ENCODE measurements at regions not wholly inside any gene's neighbourhood (a gene's known extent, or its start where the extent isn't known, plus 50 kb on each side); places are given as distances from the start of the nearest gene placed in this dataset.
"Not testable (repeated sequence)": the region's sequence is repeated elsewhere in the genome, so short reads cannot be mapped to it uniquely, and the experiment has no call there.

GRCh38 chr10:16016688-16017087 is 156.4 kb upstream of the MINDY3 start:
- no peaks in the 10 kb centered on the region for H3K36me3 ChIP-seq (ENCODE audit: insufficient read depth, low read length)
- no peak overlapping the region for H3K4me3 ChIP-seq (ENCODE audit: low read length)
- no peak overlapping the region for H3K9ac ChIP-seq (ENCODE audit: low read length)
- H3K4me2 ChIP-seq (ENCODE audit: low read length): no peak overlapping the region
- H3K9me3 ChIP-seq (ENCODE audit: low read length): peaks cover 9% of the 10 kb centered on the region
- H3K27ac ChIP-seq (ENCODE audit: low read length): no peak overlapping the region
- no peaks in the 10 kb centered on the region for H4K20me1 ChIP-seq (ENCODE audit: insufficient read depth)
- no peaks in the 10 kb centered on the region for H3K9me2 ChIP-seq (ENCODE audit: insufficient read depth, low read length)
- TF ChIP-seq POLR2AphosphoS5 (IDR thresholded peaks at IDR 0.05): no peak
- H3F3A ChIP-seq (ENCODE audit: insufficient read depth, low read length, poor library complexity, severe bottlenecking): no peaks in the 10 kb centered on the region
- no peaks in the 10 kb centered on the region for H3K27me3 ChIP-seq (ENCODE audit: insufficient read depth, low read depth, low read length)
- no peaks in the 10 kb centered on the region for H3K79me2 ChIP-seq (replicated peaks; ENCODE audit: insufficient read depth, low read length)
- no peak overlapping the region for H2AFZ ChIP-seq (ENCODE audit: low read depth, low read length)

GRCh38 chr10:16020836-16021235 is 160.5 kb upstream of the MINDY3 start:
- no peaks in the 10 kb centered on the region for H3K27me3 ChIP-seq (ENCODE audit: insufficient read depth, low read depth, low read length)
- no peaks in the 10 kb centered on the region for H3K79me2 ChIP-seq (replicated peaks; ENCODE audit: insufficient read depth, low read length)
- H3F3A ChIP-seq (ENCODE audit: insufficient read depth, low read length, poor library complexity, severe bottlenecking): no peaks in the 10 kb centered on the region
- H4K20me1 ChIP-seq (ENCODE audit: insufficient read depth): no peaks in the 10 kb centered on the region
- peaks cover 9% of the 10 kb centered on the region for H3K9me3 ChIP-seq (ENCODE audit: low read length)
- no peak overlapping the region for H3K4me2 ChIP-seq (ENCODE audit: low read length)
- no peak overlapping the region for H2AFZ ChIP-seq (ENCODE audit: low read depth, low read length)
- H3K9ac ChIP-seq (ENCODE audit: low read length): no peak overlapping the region
- no peak overlapping the region for H3K27ac ChIP-seq (ENCODE audit: low read length)
- no peak overlapping the region for H3K4me3 ChIP-seq (ENCODE audit: low read length)
- TF ChIP-seq POLR2AphosphoS5 (IDR thresholded peaks at IDR 0.05): no peak
- TF ChIP-seq SMC3 (conservative IDR thresholded peaks at IDR 0.05; ENCODE audit: poor library complexity): no peak
- no peak for TF ChIP-seq CTCF (IDR thresholded peaks at IDR 0.05; ENCODE audit: poor library complexity, severe bottlenecking)
- no peak for TF ChIP-seq TAF1 (IDR thresholded peaks at IDR 0.05; ENCODE audit: low read depth)
- no peak for TF ChIP-seq EZH2 (IDR thresholded peaks at IDR 0.05; ENCODE audit: borderline replicate concordance, insufficient read depth, low read length, poor library complexity, severe bottlenecking)
- TF ChIP-seq REST (IDR thresholded peaks at IDR 0.05; ENCODE audit: borderline replicate concordance): no peak
- TF ChIP-seq RAD21 (conservative IDR thresholded peaks at IDR 0.05): no peak
- no peak for TF ChIP-seq MXI1 (conservative IDR thresholded peaks at IDR 0.05; ENCODE audit: poor library complexity, severe bottlenecking)
- no peak for TF ChIP-seq EP300 (conservative IDR thresholded peaks at IDR 0.05; ENCODE audit: poor library complexity, severe bottlenecking)
- H3K9me2 ChIP-seq (ENCODE audit: insufficient read depth, low read length): no peaks in the 10 kb centered on the region
- H3K36me3 ChIP-seq (ENCODE audit: insufficient read depth, low read length): no peaks in the 10 kb centered on the region

- not testable (repeated sequence) for H3K79me2 ChIP-seq (replicated peaks; ENCODE audit: insufficient read depth, low read length); H3K4me3 ChIP-seq (ENCODE audit: low read length); H3F3A ChIP-seq (ENCODE audit: insufficient read depth, low read length, poor library complexity, severe bottlenecking); H3K27ac ChIP-seq (ENCODE audit: low read length); H3K9me3 ChIP-seq (ENCODE audit: low read length); H4K20me1 ChIP-seq (ENCODE audit: insufficient read depth); H3K4me2 ChIP-seq (ENCODE audit: low read length); H2AFZ ChIP-seq (ENCODE audit: low read depth, low read length); H3K9ac ChIP-seq (ENCODE audit: low read length); H3K36me3 ChIP-seq (ENCODE audit: insufficient read depth, low read length); H3K27me3 ChIP-seq (ENCODE audit: insufficient read depth, low read depth, low read length); H3K9me2 ChIP-seq (ENCODE audit: insufficient read depth, low read length)
Observed at GRCh38 chr10:16026832-16027231, 166.5 kb upstream of the MINDY3 start.
